H1 (cell line): ENCODE measurements at regions not wholly inside any gene's neighbourhood (a gene's known extent, or its start where the extent isn't known, plus 50 kb on each side); places are given as distances from the start of the nearest gene placed in this dataset.

ENCODE experiments used
- BCL11A ChIP-seq, 2 experiments: IDR thresholded peaks; one replicate each; pipeline ENCODE4 v1.6.1; 2011; ENCODE audit warnings: low read depth in 2 of 2, low read length in 2 of 2, mild to moderate bottlenecking in 2 of 2
- CHD1 ChIP-seq: IDR thresholded peaks from 2 replicates; pipeline ENCODE4 v1.6.1; 2012; ENCODE audit warnings: low read depth, low read length, improper control_type of control experiment
- GABPA ChIP-seq: IDR thresholded peaks from 2 replicates; pipeline ENCODE4 v1.6.1; 2011; ENCODE audit warnings: mild to moderate bottlenecking, low read length, moderate library complexity, borderline replicate concordance; ENCODE audit not compliant: insufficient read depth
- JUN ChIP-seq: IDR thresholded peaks from 2 replicates; pipeline ENCODE4 v1.6.1; 2011; ENCODE audit warnings: low read depth, mild to moderate bottlenecking, improper control_type of control experiment, low read length
- SUZ12 ChIP-seq: fragments of 200-600 bp; sonication (generic); IDR thresholded peaks from 2 replicates; pipeline ENCODE4 v1.6.1; 2012; ENCODE audit warnings: mild to moderate bottlenecking, inconsistent platforms, low read length, moderate library complexity, mixed read lengths
- TAF1 ChIP-seq: IDR thresholded peaks from 2 replicates; pipeline ENCODE4 v1.6.1; 2011; ENCODE audit warnings: mild to moderate bottlenecking, low read depth, low read length
- TAF7 ChIP-seq: optimal IDR thresholded peaks from 2 replicates; pipeline ENCODE3; 2011; ENCODE audit warnings: low read depth, mild to moderate bottlenecking, inconsistent platforms, low read length, moderate library complexity, borderline replicate concordance
- TBP ChIP-seq: IDR thresholded peaks from 2 replicates; pipeline ENCODE4 v1.6.1; 2011; ENCODE audit warnings: low read depth, low read length, improper control_type of control experiment

DNA sequence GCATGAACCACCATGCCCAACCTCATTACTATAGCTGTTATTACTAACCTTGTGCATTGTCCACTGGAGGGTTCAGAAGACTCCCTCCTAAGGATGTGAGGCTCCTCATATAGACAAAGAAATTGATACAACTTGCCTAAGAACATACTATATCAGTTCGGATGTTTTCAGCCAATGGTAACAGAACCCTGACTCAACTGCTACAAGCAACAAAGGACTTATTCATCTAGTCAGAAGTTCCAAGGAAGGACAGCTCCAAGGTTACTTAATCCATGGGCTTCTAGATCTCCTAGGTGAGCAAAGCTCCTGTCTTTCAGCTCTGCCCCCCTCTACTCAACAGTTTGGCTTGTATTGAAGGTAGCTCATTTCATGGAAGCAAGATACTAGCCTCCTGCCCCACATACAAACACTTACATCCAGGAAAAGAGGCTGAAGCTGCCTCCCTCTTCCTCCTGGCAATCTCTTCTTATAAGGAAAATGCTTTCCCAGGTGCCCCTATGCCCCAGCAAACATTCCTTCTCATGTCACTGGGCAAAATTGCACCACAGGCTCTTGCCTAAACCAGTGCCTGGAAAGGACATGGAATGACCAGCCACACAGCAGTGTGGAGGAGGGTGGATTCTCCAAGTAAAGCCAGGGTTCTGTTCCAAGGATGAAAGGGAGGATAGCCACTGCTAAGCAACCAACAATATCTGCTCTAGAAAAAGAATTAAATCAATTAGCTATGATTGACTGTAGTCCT is 497.8 kb downstream of the FOXO1 start (continued):
- TF ChIP-seq TAF7 (no peak), JUN (no peak), TAF1 (no peak), CHD1 (no peak), GABPA (no peak), BCL11A (IDR thresholded peaks at IDR 0.05; ENCODE audit: low read depth in 2 of 2, low read length in 2 of 2) (no peak), SUZ12 (no peak), TBP (no peak)
